Stomach (tissue), 4 donors: ENCODE measurements at regions not wholly inside any gene's neighbourhood (a gene's known extent, or its start where the extent isn't known, plus 50 kb on each side); places are given as distances from the start of the nearest gene placed in this dataset.

Experiments used
- POLR2A ChIP-seq, 4 donors: fragments of 450-650 bp; IDR thresholded peaks; one replicate each; pipeline ENCODE4 v1.6.1; 2016; ENCODE audit warnings: antibody characterized with exemption in 4 of 4, control low read depth in 2 of 4, mild to moderate bottlenecking in 1 of 4, moderate library complexity in 1 of 4
- TF ChIP-seq, protein P1 (sequence below), 7 experiments: fragments of 450-650 bp in 4 of 7; fragments of 200-600 bp in 3 of 7; sonication (generic) in 3 of 7; IDR thresholded peaks; one replicate each; pipeline ENCODE4 v1.5.1; 2016 to 2019; ENCODE audit warnings: antibody characterized with exemption in 7 of 7, control low read depth in 2 of 7, mild to moderate bottlenecking in 1 of 7

GRCh38 chr1:87208080-87208479 is 120.6 kb upstream of the LMO4 start:
- TF ChIP-seq, protein P1, sequence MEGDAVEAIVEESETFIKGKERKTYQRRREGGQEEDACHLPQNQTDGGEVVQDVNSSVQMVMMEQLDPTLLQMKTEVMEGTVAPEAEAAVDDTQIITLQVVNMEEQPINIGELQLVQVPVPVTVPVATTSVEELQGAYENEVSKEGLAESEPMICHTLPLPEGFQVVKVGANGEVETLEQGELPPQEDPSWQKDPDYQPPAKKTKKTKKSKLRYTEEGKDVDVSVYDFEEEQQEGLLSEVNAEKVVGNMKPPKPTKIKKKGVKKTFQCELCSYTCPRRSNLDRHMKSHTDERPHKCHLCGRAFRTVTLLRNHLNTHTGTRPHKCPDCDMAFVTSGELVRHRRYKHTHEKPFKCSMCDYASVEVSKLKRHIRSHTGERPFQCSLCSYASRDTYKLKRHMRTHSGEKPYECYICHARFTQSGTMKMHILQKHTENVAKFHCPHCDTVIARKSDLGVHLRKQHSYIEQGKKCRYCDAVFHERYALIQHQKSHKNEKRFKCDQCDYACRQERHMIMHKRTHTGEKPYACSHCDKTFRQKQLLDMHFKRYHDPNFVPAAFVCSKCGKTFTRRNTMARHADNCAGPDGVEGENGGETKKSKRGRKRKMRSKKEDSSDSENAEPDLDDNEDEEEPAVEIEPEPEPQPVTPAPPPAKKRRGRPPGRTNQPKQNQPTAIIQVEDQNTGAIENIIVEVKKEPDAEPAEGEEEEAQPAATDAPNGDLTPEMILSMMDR (IDR thresholded peaks at IDR 0.05): no peak
- TF ChIP-seq POLR2A (IDR thresholded peaks at IDR 0.05): no peak
